Neural cell (in vitro differentiated cells): ENCODE measurements at regions not wholly inside any gene's neighbourhood (a gene's known extent, or its start where the extent isn't known, plus 50 kb on each side); places are given as distances from the start of the nearest gene placed in this dataset.

Experiments
- CTCF ChIP-seq: fragments of 450-650 bp; IDR thresholded peaks from 2 replicates; pipeline ENCODE4 v1.5.1; 2014; ENCODE audit warnings: antibody characterized with exemption, mild to moderate bottlenecking, moderate library complexity; ENCODE audit not compliant: poor library complexity, severe bottlenecking
- EZH2 ChIP-seq: fragments of 200-600, 300-800 bp; shearing (Covaris generic), sonication (generic); IDR thresholded peaks from 2 replicates; pipeline ENCODE4 v1.6.1; 2014; ENCODE audit warnings: antibody characterized with exemption, low read length, borderline replicate concordance, mild to moderate bottlenecking; ENCODE audit not compliant: insufficient read depth, poor library complexity, severe bottlenecking
- RAD21 ChIP-seq: fragments of 450-650 bp; conservative IDR thresholded peaks from 2 replicates; pipeline ENCODE4 v1.6.1; 2014; ENCODE audit warnings: antibody characterized with exemption, mild to moderate bottlenecking, moderate library complexity
- SMC3 ChIP-seq: fragments of 450-650 bp; conservative IDR thresholded peaks from 2 replicates; pipeline ENCODE4 v1.6.1; 2014; ENCODE audit warnings: antibody characterized with exemption, mild to moderate bottlenecking, moderate library complexity; ENCODE audit not compliant: poor library complexity
- TAF1 ChIP-seq: IDR thresholded peaks from 2 replicates; pipeline ENCODE4 v1.6.1; 2012; ENCODE audit warnings: low read depth

- TF ChIP-seq CTCF (no peak), RAD21 (no peak), EZH2 (no peak), TAF1 (no peak), SMC3 (no peak)
These were observed 243.6 kb upstream of the IRX2 start for GRCh38 chr5:2995035-2995434.
